ENCODE measurements at regions not wholly inside any gene's neighbourhood (a gene's known extent, or its start where the extent isn't known, plus 50 kb on each side); places are given as distances from the start of the nearest gene placed in this dataset.

GRCh38 chr1:56031001-56031400 is 548.4 kb downstream of the PLPP3 start:
- no peak overlapping the region for H2AFZ ChIP-seq (ENCODE audit: low read length)
- no peak overlapping the region for H2BK120ac ChIP-seq (ENCODE audit: low read depth, low read length)
- no peak overlapping the region for H4K91ac ChIP-seq (ENCODE audit: low read depth, low read length, poor library complexity)
- no peak overlapping the region for H4K8ac ChIP-seq (ENCODE audit: low read depth, low read length)
- H3K4me3 ChIP-seq (ENCODE audit: low read length in 2 of 2), result no peak overlapping the region
- no peak overlapping the region for H3K14ac ChIP-seq (ENCODE audit: low read length)
- WGBS, 2 donors (ENCODE audit: extremely low coverage in 2 of 2, insufficient read length in 2 of 2, insufficient replicate concordance in 1 of 2), result no CpG with 5 or more reads among the region's 3 CpGs
- no peaks in the 10 kb centered on the region for H3K9me3 ChIP-seq (replicated peaks in 1 of 2; ENCODE audit: control insufficient read depth in 2 of 2, insufficient read depth in 1 of 2, low read depth in 1 of 2, low read length in 2 of 2)
- H3K4me1 ChIP-seq (ENCODE audit: control insufficient read depth in 2 of 2, insufficient read depth in 1 of 2, low read depth in 1 of 2, low read length in 2 of 2), result no peaks in the 10 kb centered on the region
- DNase-seq (ENCODE audit: low spot score), result no peak
- H3K79me1 ChIP-seq (ENCODE audit: low read depth, low read length), result no peaks in the 10 kb centered on the region
- no peak overlapping the region for H3K18ac ChIP-seq (ENCODE audit: low read length)
- H3K23ac ChIP-seq (ENCODE audit: low read depth, low read length, poor library complexity), result no peak overlapping the region
- no peaks in the 10 kb centered on the region for H3K36me3 ChIP-seq (replicated peaks in 1 of 2; ENCODE audit: control insufficient read depth in 2 of 2, insufficient read depth in 2 of 2, low read length in 2 of 2)
- H3K9ac ChIP-seq (ENCODE audit: low read depth, low read length, poor library complexity), result no peak overlapping the region
- no peak overlapping the region for H2AK5ac ChIP-seq (ENCODE audit: low read depth, low read length)
- no peak overlapping the region for H2BK15ac ChIP-seq (ENCODE audit: low read length)
- H3K27ac ChIP-seq (replicated peaks; ENCODE audit: low read length), result no peak overlapping the region
- H3K4me2 ChIP-seq (ENCODE audit: insufficient read depth, low read length, poor library complexity, severe bottlenecking), result no peak overlapping the region
- no peak overlapping the region for H2BK12ac ChIP-seq (ENCODE audit: low read length)
- H3K4ac ChIP-seq (ENCODE audit: low read length), result no peak overlapping the region
- no peak overlapping the region for H2BK5ac ChIP-seq (ENCODE audit: low read length)
- no peaks in the 10 kb centered on the region for H3K27me3 ChIP-seq (ENCODE audit: control insufficient read depth in 3 of 3, insufficient read depth in 3 of 3, low read depth in 1 of 3, low read length in 3 of 3)

GRCh38 chr1:56029319-56030003 is 549.9 kb downstream of the PLPP3 start:
- H3K23ac ChIP-seq (ENCODE audit: low read depth, low read length, poor library complexity), result no peak overlapping the region
- H2BK5ac ChIP-seq (ENCODE audit: low read length), result no peak overlapping the region
- H3K9ac ChIP-seq (ENCODE audit: low read depth, low read length, poor library complexity), result no peak overlapping the region
- H3K79me1 ChIP-seq (ENCODE audit: low read depth, low read length), result no peaks in the 10 kb centered on the region
- no peaks in the 10 kb centered on the region for H3K4me1 ChIP-seq (ENCODE audit: control insufficient read depth in 2 of 2, insufficient read depth in 1 of 2, low read depth in 1 of 2, low read length in 2 of 2)
- H2BK15ac ChIP-seq (ENCODE audit: low read length), result no peak overlapping the region
- WGBS, 2 donors (ENCODE audit: extremely low coverage in 2 of 2, insufficient read length in 2 of 2, insufficient replicate concordance in 1 of 2), result no CpG with 5 or more reads among the region's 4 CpGs
- H3K4me2 ChIP-seq (ENCODE audit: insufficient read depth, low read length, poor library complexity, severe bottlenecking), result no peak overlapping the region
- no peak overlapping the region for H3K18ac ChIP-seq (ENCODE audit: low read length)
- H3K14ac ChIP-seq (ENCODE audit: low read length), result no peak overlapping the region
- H4K91ac ChIP-seq (ENCODE audit: low read depth, low read length, poor library complexity), result no peak overlapping the region
- no peak for DNase-seq (ENCODE audit: low spot score)
- no peak overlapping the region for H3K4me3 ChIP-seq (ENCODE audit: low read length in 2 of 2)
- H3K4ac ChIP-seq (ENCODE audit: low read length), result no peak overlapping the region
- H2AFZ ChIP-seq (ENCODE audit: low read length), result no peak overlapping the region
- H2BK120ac ChIP-seq (ENCODE audit: low read depth, low read length), result no peak overlapping the region
- no peaks in the 10 kb centered on the region for H3K9me3 ChIP-seq (replicated peaks in 1 of 2; ENCODE audit: control insufficient read depth in 2 of 2, insufficient read depth in 1 of 2, low read depth in 1 of 2, low read length in 2 of 2)
- H3K27me3 ChIP-seq (ENCODE audit: control insufficient read depth in 3 of 3, insufficient read depth in 3 of 3, low read depth in 1 of 3, low read length in 3 of 3), result no peaks in the 10 kb centered on the region
- H2BK12ac ChIP-seq (ENCODE audit: low read length), result no peak overlapping the region
- no peak overlapping the region for H4K8ac ChIP-seq (ENCODE audit: low read depth, low read length)
- H3K36me3 ChIP-seq (replicated peaks in 1 of 2; ENCODE audit: control insufficient read depth in 2 of 2, insufficient read depth in 2 of 2, low read length in 2 of 2), result no peaks in the 10 kb centered on the region
- no peak overlapping the region for H2AK5ac ChIP-seq (ENCODE audit: low read depth, low read length)
- no peak overlapping the region for H3K27ac ChIP-seq (replicated peaks; ENCODE audit: low read length)

- Histone ChIP-seq H2BK120ac (ENCODE audit: low read depth, low read length) (no peak overlapping the region), H2AFZ (ENCODE audit: low read length) (no peak overlapping the region), H3K23ac (ENCODE audit: low read depth, low read length, poor library complexity) (no peak overlapping the region), H3K36me3 (replicated peaks in 1 of 2; ENCODE audit: control insufficient read depth in 2 of 2, insufficient read depth in 2 of 2, low read length in 2 of 2) (no peaks in the 10 kb centered on the region), H3K4me2 (ENCODE audit: insufficient read depth, low read length, poor library complexity, severe bottlenecking) (no peak overlapping the region), H3K4ac (ENCODE audit: low read length) (no peak overlapping the region), H3K18ac (ENCODE audit: low read length) (no peak overlapping the region), H4K8ac (ENCODE audit: low read depth, low read length) (no peak overlapping the region), H2AK5ac (ENCODE audit: low read depth, low read length) (no peak overlapping the region), H2BK5ac (ENCODE audit: low read length) (no peak overlapping the region), H3K4me3 (ENCODE audit: low read length in 2 of 2) (no peak overlapping the region), H3K9ac (ENCODE audit: low read depth, low read length, poor library complexity) (no peak overlapping the region), H3K27me3 (ENCODE audit: control insufficient read depth in 3 of 3, insufficient read depth in 3 of 3, low read depth in 1 of 3, low read length in 3 of 3) (no peaks in the 10 kb centered on the region), H3K9me3 (replicated peaks in 1 of 2; ENCODE audit: control insufficient read depth in 2 of 2, insufficient read depth in 1 of 2, low read depth in 1 of 2, low read length in 2 of 2) (no peaks in the 10 kb centered on the region), H2BK15ac (ENCODE audit: low read length) (no peak overlapping the region), H2BK12ac (ENCODE audit: low read length) (no peak overlapping the region), H3K4me1 (ENCODE audit: control insufficient read depth in 2 of 2, insufficient read depth in 1 of 2, low read depth in 1 of 2, low read length in 2 of 2) (no peaks in the 10 kb centered on the region), H3K27ac (replicated peaks; ENCODE audit: low read length) (no peak overlapping the region), H4K91ac (ENCODE audit: low read depth, low read length, poor library complexity) (no peak overlapping the region), H3K79me1 (ENCODE audit: low read depth, low read length) (no peaks in the 10 kb centered on the region), H3K14ac (ENCODE audit: low read length) (no peak overlapping the region)
- DNase-seq (ENCODE audit: low spot score), result no peak
- WGBS, 2 donors (ENCODE audit: extremely low coverage in 2 of 2, insufficient read length in 2 of 2, insufficient replicate concordance in 1 of 2), result no CpG with 5 or more reads among the region's 1 CpG
Observed at GRCh38 chr1:56028911-56029310, 550.5 kb downstream of the PLPP3 start.

- Histone ChIP-seq H2BK5ac (ENCODE audit: low read length) (no peak overlapping the region), H2AFZ (ENCODE audit: low read length) (no peak overlapping the region), H3K14ac (ENCODE audit: low read length) (no peak overlapping the region), H4K91ac (ENCODE audit: low read depth, low read length, poor library complexity) (no peak overlapping the region), H3K79me1 (ENCODE audit: low read depth, low read length) (no peaks in the 10 kb centered on the region), H2AK5ac (ENCODE audit: low read depth, low read length) (no peak overlapping the region), H2BK12ac (ENCODE audit: low read length) (no peak overlapping the region), H3K4ac (ENCODE audit: low read length) (no peak overlapping the region), H4K8ac (ENCODE audit: low read depth, low read length) (no peak overlapping the region), H3K18ac (ENCODE audit: low read length) (no peak overlapping the region), H2BK15ac (ENCODE audit: low read length) (no peak overlapping the region), H3K27me3 (ENCODE audit: control insufficient read depth in 3 of 3, insufficient read depth in 3 of 3, low read depth in 1 of 3, low read length in 3 of 3) (no peaks in the 10 kb centered on the region), H3K4me3 (ENCODE audit: low read length in 2 of 2) (no peak overlapping the region), H3K27ac (replicated peaks; ENCODE audit: low read length) (no peak overlapping the region), H3K9ac (ENCODE audit: low read depth, low read length, poor library complexity) (no peak overlapping the region), H3K23ac (ENCODE audit: low read depth, low read length, poor library complexity) (no peak overlapping the region), H3K9me3 (replicated peaks in 1 of 2; ENCODE audit: control insufficient read depth in 2 of 2, insufficient read depth in 1 of 2, low read depth in 1 of 2, low read length in 2 of 2) (no peaks in the 10 kb centered on the region), H3K4me1 (ENCODE audit: control insufficient read depth in 2 of 2, insufficient read depth in 1 of 2, low read depth in 1 of 2, low read length in 2 of 2) (no peaks in the 10 kb centered on the region), H3K4me2 (ENCODE audit: insufficient read depth, low read length, poor library complexity, severe bottlenecking) (no peak overlapping the region), H2BK120ac (ENCODE audit: low read depth, low read length) (no peak overlapping the region), H3K36me3 (replicated peaks in 1 of 2; ENCODE audit: control insufficient read depth in 2 of 2, insufficient read depth in 2 of 2, low read length in 2 of 2) (no peaks in the 10 kb centered on the region)
- no CpG with 5 or more reads among the region's 1 CpG for WGBS, 2 donors (ENCODE audit: extremely low coverage in 2 of 2, insufficient read length in 2 of 2, insufficient replicate concordance in 1 of 2)
- no peak for DNase-seq (ENCODE audit: low spot score)
Observed at GRCh38 chr1:56028244-56028643, 551.1 kb downstream of the PLPP3 start.

All from neuronal stem cell (in vitro differentiated cells).